CD4-positive, alpha-beta T cell (primary cell): ENCODE measurements at regions not wholly inside any gene's neighbourhood (a gene's known extent, or its start where the extent isn't known, plus 50 kb on each side); places are given as distances from the start of the nearest gene placed in this dataset.

Experiments used
- ATAC-seq: fragments of 200-7000 bp; cut with Tn5 transposase; one replicate; pipeline ENCODE4 v1.10.0; 2022; ENCODE audit warnings: mild to moderate bottlenecking; ENCODE audit not compliant: poor library complexity
- CTCF ChIA-PET: fragments of 350-600 bp; sonication (Branson Sonifier 250); formaldehyde crosslinking; loops from one replicate; lab custom pipeline; 2021; ENCODE audit warnings: antibody characterized with exemption, inconsistent platforms; lab: Charles Lee
- POLR2A ChIA-PET: fragments of 350-600 bp; sonication (Branson Sonifier 250); formaldehyde crosslinking; loops from one replicate; lab custom pipeline; 2021; ENCODE audit warnings: antibody characterized with exemption, inconsistent platforms; lab: Charles Lee
- DNase-seq, 14 experiments: peaks; one replicate each; pipeline ENCODE4 v3.0.0-alpha.2; 2013 to 2020; ENCODE audit warnings: mixed read lengths in 2 of 14
- H3K27ac ChIP-seq, 2 donors: one replicate each; pipeline versions ENCODE4 v1.5.1 to v1.7.0; 2013; ENCODE audit warnings: low read length in 2 of 2, low read depth in 1 of 2, mild to moderate bottlenecking in 1 of 2
- H3K27me3 ChIP-seq, 2 experiments: 1 replicate in 1 of 2; 2 replicates in 1 of 2; pipeline versions ENCODE4 v1.6.1 to v1.7.0; 2013; ENCODE audit warnings: low read length in 2 of 2, control low read depth in 1 of 2, mild to moderate bottlenecking in 1 of 2, moderate library complexity in 1 of 2; ENCODE audit not compliant: insufficient read depth in 2 of 2, control insufficient read depth in 1 of 2
- H3K36me3 ChIP-seq: one replicate; pipeline ENCODE4 v1.6.1; 2013; ENCODE audit warnings: low read length, control low read depth; ENCODE audit not compliant: insufficient read depth
- H3K4me1 ChIP-seq: one replicate; pipeline ENCODE4 v1.6.1; 2013; ENCODE audit warnings: low read length, control low read depth; ENCODE audit not compliant: insufficient read depth
- H3K4me3 ChIP-seq: one replicate; pipeline ENCODE4 v1.5.1; 2013; ENCODE audit warnings: mild to moderate bottlenecking, low read length, moderate library complexity
- H3K9me3 ChIP-seq, 2 experiments: 1 replicate in 1 of 2; 2 replicates in 1 of 2; pipeline versions ENCODE4 v1.6.1 to v1.7.0; 2013; ENCODE audit warnings: low read length in 2 of 2, mild to moderate bottlenecking in 2 of 2, control low read depth in 1 of 2, moderate library complexity in 1 of 2; ENCODE audit not compliant: control insufficient read depth in 1 of 2, insufficient read depth in 1 of 2
- H3K27ac Mint-ChIP-seq: one replicate; pipeline ENCODE4 v1.8.0; 2020; ENCODE audit warnings: mixed read lengths
- H3K27me3 Mint-ChIP-seq: one replicate; pipeline ENCODE4 v1.8.0; 2021; ENCODE audit warnings: mixed read lengths
- H3K36me3 Mint-ChIP-seq: one replicate; pipeline ENCODE4 v1.8.0; 2021; ENCODE audit warnings: low read depth, mixed read lengths
- H3K4me1 Mint-ChIP-seq: one replicate; pipeline ENCODE4 v1.8.0; 2021; ENCODE audit warnings: low read depth, mixed read lengths
- H3K4me3 Mint-ChIP-seq: one replicate; pipeline ENCODE4 v1.8.0; 2020; ENCODE audit warnings: mild to moderate bottlenecking, mixed read lengths
- H3K9me3 Mint-ChIP-seq: one replicate; pipeline ENCODE4 v1.8.0; 2020; ENCODE audit warnings: mixed read lengths
- intact Hi-C, 2 experiments: fragments of 100-400 bp; cut with DNase I in 1 of 2; cut with micrococcal nuclease in 1 of 2; formaldehyde crosslinking; loops; one replicate each; pipeline versions ENCODE4 v1.15.1 to v1.9.0; 2023 to 2025; cut with DNase I, micrococcal nuclease
- TF ChIP-seq, protein P1 (sequence below): fragments of 200-600 bp; IDR thresholded peaks from one replicate; pipeline ENCODE4 v1.8.0; 2022; ENCODE audit warnings: antibody characterized with exemption, mild to moderate bottlenecking

DNA sequence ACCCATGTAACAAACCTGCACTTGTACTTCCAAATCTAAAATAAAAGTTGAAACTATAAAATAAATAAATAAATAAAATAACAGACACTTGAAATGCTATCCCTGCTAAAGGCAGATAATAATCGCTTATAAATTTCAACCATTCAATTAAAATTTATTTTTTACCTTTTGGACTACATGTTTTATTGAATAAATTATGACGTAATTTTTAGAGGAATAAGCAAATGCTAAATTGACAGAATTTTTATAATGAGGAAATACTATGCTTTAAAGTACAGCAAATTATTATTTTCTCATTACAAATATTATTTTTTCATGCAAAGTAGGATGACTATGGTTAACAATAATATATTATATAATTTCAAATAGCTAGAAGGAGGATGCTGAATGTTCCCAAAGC is 658.6 kb upstream of the LMO3 start:
- H3K27ac Mint-ChIP-seq, result no peak overlapping the region
- no peak overlapping the region for H3K4me3 ChIP-seq
- DNase-seq (no peak), ATAC-seq (no peak)
- H3K27me3 ChIP-seq, result no peaks in the 10 kb centered on the region
- H3K36me3 ChIP-seq, result no peaks in the 10 kb centered on the region
- H3K9me3 Mint-ChIP-seq, result peaks cover 6% of the 10 kb centered on the region
- H3K27ac ChIP-seq, result no peak overlapping the region
- no peaks in the 10 kb centered on the region for H3K4me1 ChIP-seq
- intact Hi-C loops, result no loop called here
- no peak overlapping the region for H3K4me3 Mint-ChIP-seq
- no peaks in the 10 kb centered on the region for H3K36me3 Mint-ChIP-seq
- TF ChIP-seq, protein P1, sequence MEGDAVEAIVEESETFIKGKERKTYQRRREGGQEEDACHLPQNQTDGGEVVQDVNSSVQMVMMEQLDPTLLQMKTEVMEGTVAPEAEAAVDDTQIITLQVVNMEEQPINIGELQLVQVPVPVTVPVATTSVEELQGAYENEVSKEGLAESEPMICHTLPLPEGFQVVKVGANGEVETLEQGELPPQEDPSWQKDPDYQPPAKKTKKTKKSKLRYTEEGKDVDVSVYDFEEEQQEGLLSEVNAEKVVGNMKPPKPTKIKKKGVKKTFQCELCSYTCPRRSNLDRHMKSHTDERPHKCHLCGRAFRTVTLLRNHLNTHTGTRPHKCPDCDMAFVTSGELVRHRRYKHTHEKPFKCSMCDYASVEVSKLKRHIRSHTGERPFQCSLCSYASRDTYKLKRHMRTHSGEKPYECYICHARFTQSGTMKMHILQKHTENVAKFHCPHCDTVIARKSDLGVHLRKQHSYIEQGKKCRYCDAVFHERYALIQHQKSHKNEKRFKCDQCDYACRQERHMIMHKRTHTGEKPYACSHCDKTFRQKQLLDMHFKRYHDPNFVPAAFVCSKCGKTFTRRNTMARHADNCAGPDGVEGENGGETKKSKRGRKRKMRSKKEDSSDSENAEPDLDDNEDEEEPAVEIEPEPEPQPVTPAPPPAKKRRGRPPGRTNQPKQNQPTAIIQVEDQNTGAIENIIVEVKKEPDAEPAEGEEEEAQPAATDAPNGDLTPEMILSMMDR, result no peak
- H3K27me3 Mint-ChIP-seq, result no peaks in the 10 kb centered on the region
- CTCF ChIA-PET, result no interaction called here
- POLR2A ChIA-PET, result no interaction called here
- H3K4me1 Mint-ChIP-seq, result no peaks in the 10 kb centered on the region
- H3K9me3 ChIP-seq, result peaks cover 0 to 17% of the 10 kb centered on the region in 2 experiments

DNA sequence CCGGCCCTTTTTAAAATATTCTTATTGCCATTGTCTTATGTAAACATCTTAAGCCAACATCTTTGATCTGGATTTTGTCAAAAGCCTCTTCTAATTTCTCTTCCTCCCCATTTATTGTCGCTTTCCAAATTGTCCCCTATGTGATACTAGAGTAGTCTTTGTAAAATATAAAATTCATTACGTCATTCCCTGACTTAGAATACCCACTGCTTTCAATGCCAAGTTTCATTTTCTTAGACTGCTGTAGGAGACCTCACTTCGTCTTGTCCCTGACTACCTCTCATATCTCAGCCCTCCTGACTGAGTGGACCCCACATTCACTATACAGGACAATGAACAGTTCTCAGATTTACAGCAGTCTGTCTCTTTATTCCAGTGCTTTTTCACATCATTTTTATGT is 633.9 kb upstream of the LMO3 start:
- Mint-ChIP-seq H3K27me3 (no peaks in the 10 kb centered on the region), H3K36me3 (no peaks in the 10 kb centered on the region), H3K27ac (no peak overlapping the region), H3K4me3 (no peak overlapping the region), H3K4me1 (no peaks in the 10 kb centered on the region), H3K9me3 (peaks cover 8% of the 10 kb centered on the region)
- Histone ChIP-seq H3K27ac (no peak overlapping the region), H3K27me3 (no peaks in the 10 kb centered on the region), H3K9me3 (no peaks in the 10 kb centered on the region), H3K36me3 (no peaks in the 10 kb centered on the region), H3K4me3 (no peak overlapping the region), H3K4me1 (no peaks in the 10 kb centered on the region)
- DNase-seq (no peak), ATAC-seq (no peak)
- TF ChIP-seq, protein P1, result no peak
- ChIA-PET CTCF (no interaction called here), POLR2A (no interaction called here)
- intact Hi-C loops, result no loop called here

DNA sequence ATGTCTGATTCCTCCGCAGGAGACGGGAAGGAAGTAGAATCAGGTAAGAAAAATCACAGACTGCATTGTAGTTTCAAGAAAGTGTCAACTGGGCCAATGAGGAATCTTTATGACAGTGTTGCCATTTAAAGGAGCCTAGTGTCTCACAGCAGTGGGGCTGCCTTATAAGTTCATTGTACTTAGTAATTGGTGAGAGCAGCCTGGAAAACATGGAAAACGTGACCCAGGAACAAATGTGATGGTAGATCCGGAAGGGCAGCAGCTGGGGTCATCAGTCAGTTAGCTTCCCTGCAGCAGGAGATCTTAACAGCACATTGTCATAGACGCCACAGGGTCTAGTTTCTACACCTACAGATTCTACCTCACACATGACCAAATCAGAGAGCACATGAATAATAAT is 630.0 kb upstream of the LMO3 start:
- Histone ChIP-seq H3K27ac (no peak overlapping the region), H3K4me1 (no peaks in the 10 kb centered on the region), H3K4me3 (no peak overlapping the region), H3K36me3 (no peaks in the 10 kb centered on the region), H3K9me3 (peaks cover 0 to under 1% of the 10 kb centered on the region in 2 experiments), H3K27me3 (no peaks in the 10 kb centered on the region)
- DNase-seq (no peak), ATAC-seq (no peak)
- TF ChIP-seq, protein P1, result no peak
- ChIA-PET POLR2A (no interaction called here), CTCF (no interaction called here)
- no peak overlapping the region for H3K4me3 Mint-ChIP-seq
- no peak overlapping the region for H3K27ac Mint-ChIP-seq
- H3K36me3 Mint-ChIP-seq, result no peaks in the 10 kb centered on the region
- H3K27me3 Mint-ChIP-seq, result no peaks in the 10 kb centered on the region
- no peaks in the 10 kb centered on the region for H3K4me1 Mint-ChIP-seq
- intact Hi-C loops, result no loop called here
- peaks cover 12% of the 10 kb centered on the region for H3K9me3 Mint-ChIP-seq
